OCI-LY1 (cell line): ENCODE measurements at regions not wholly inside any gene's neighbourhood (a gene's known extent, or its start where the extent isn't known, plus 50 kb on each side); places are given as distances from the start of the nearest gene placed in this dataset.
"Not testable (repeated sequence)": the region's sequence is repeated elsewhere in the genome, so short reads cannot be mapped to it uniquely, and the experiment has no call there.

Experiments used
- H2AFZ ChIP-seq: fragments of 200-600 bp; sonication (generic), shearing (Covaris generic); 2 replicates; pipeline ENCODE4 v1.6.0; 2014; ENCODE audit warnings: antibody characterized with exemption, mild to moderate bottlenecking, low read length
- H3F3A ChIP-seq: fragments of 200-600 bp; sonication (generic), shearing (Covaris generic); 2 replicates; pipeline ENCODE4 v1.6.0; 2014; ENCODE audit warnings: mild to moderate bottlenecking, antibody characterized with exemption, low read length, moderate library complexity; ENCODE audit not compliant: insufficient read depth
- H3K27ac ChIP-seq: fragments of 200-600 bp; sonication (generic); 2 replicates; pipeline ENCODE4 v1.5.1; 2014; ENCODE audit warnings: low read length, mixed run types, mild to moderate bottlenecking, low read depth; ENCODE audit not compliant: poor library complexity, severe bottlenecking
- H3K27me3 ChIP-seq: fragments of 200-600 bp; sonication (generic); 2 replicates; pipeline ENCODE4 v1.6.0; 2014; ENCODE audit warnings: antibody characterized with exemption, mild to moderate bottlenecking, low read length, moderate library complexity; ENCODE audit not compliant: insufficient read depth
- H3K36me3 ChIP-seq: fragments of 200-600 bp; sonication (generic); 2 replicates; pipeline ENCODE4 v1.6.1; 2014; ENCODE audit warnings: mild to moderate bottlenecking, antibody characterized with exemption, low read length, moderate library complexity, mixed read lengths; ENCODE audit not compliant: insufficient read depth
- H3K4me1 ChIP-seq: fragments of 200-600 bp; sonication (generic); 2 replicates; pipeline ENCODE4 v1.5.1; 2014; ENCODE audit warnings: mild to moderate bottlenecking, low read length, moderate library complexity; ENCODE audit not compliant: insufficient read depth, severe bottlenecking
- H3K4me2 ChIP-seq: fragments of 200-600 bp; sonication (generic), shearing (Covaris generic); 2 replicates; pipeline ENCODE4 v1.6.1; 2014; ENCODE audit warnings: low read length
- H3K4me3 ChIP-seq: fragments of 200-600 bp; sonication (generic); 2 replicates; pipeline ENCODE4 v1.5.1; 2014; ENCODE audit warnings: low read length, low read depth, mild to moderate bottlenecking, mixed read lengths; ENCODE audit not compliant: poor library complexity, severe bottlenecking
- H3K79me2 ChIP-seq: fragments of 200-600 bp; shearing (Covaris generic); 2 replicates; pipeline ENCODE4 v1.6.1; 2016; ENCODE audit warnings: mixed run types, low read length, mixed read lengths; ENCODE audit not compliant: insufficient read depth
- H3K9ac ChIP-seq: fragments of 200-600 bp; sonication (generic), shearing (Covaris generic); 2 replicates; pipeline ENCODE4 v1.6.1; 2014; ENCODE audit warnings: mild to moderate bottlenecking, low read length, mixed read lengths
- H3K9me2 ChIP-seq: fragments of 200-600 bp; sonication (generic), shearing (Covaris generic); 2 replicates; pipeline ENCODE4 v1.6.1; 2014; ENCODE audit warnings: low read depth, mild to moderate bottlenecking, low read length, mixed read lengths
- H3K9me3 ChIP-seq: fragments of 200-600 bp; shearing (Covaris generic); 2 replicates; pipeline ENCODE4 v1.6.1; 2014; ENCODE audit warnings: low read length, mixed read lengths
- H4K20me1 ChIP-seq: fragments of 200-600 bp; sonication (generic), shearing (Covaris generic); 2 replicates; pipeline ENCODE4 v1.6.0; 2016; ENCODE audit warnings: mild to moderate bottlenecking, low read length; ENCODE audit not compliant: insufficient read depth
- CTCF ChIP-seq: fragments of 200-600 bp; sonication (generic), shearing (Covaris generic); IDR thresholded peaks from 2 replicates; pipeline ENCODE4 v1.5.1; 2017; ENCODE audit warnings: mild to moderate bottlenecking, antibody characterized with exemption, low read length, moderate library complexity, mixed read lengths
- EZH2 ChIP-seq: fragments of 200-600 bp; sonication (generic), shearing (Covaris generic); IDR thresholded peaks from 2 replicates; pipeline ENCODE4 v1.8.0; 2017; ENCODE audit warnings: borderline replicate concordance, mixed run types, mild to moderate bottlenecking, antibody characterized with exemption, low read length, moderate library complexity, mixed read lengths

- H3K9ac ChIP-seq, result no peak overlapping the region
- no peak overlapping the region for H3K27ac ChIP-seq
- no peaks in the 10 kb centered on the region for H4K20me1 ChIP-seq
- no peaks in the 10 kb centered on the region for H3F3A ChIP-seq
- H3K4me3 ChIP-seq, result no peak overlapping the region
- no peaks in the 10 kb centered on the region for H3K9me2 ChIP-seq
- no peaks in the 10 kb centered on the region for H3K36me3 ChIP-seq
- TF ChIP-seq EZH2 (no peak), CTCF (no peak)
- 0 out of 2 replicates have a peak, but pooled peaks cover 3% of the 10 kb centered on the region for H3K27me3 ChIP-seq
- H3K79me2 ChIP-seq, result no peaks in the 10 kb centered on the region
- H3K9me3 ChIP-seq, result no peaks in the 10 kb centered on the region
- no peaks in the 10 kb centered on the region for H3K4me1 ChIP-seq
- H3K4me2 ChIP-seq, result no peak overlapping the region
- H2AFZ ChIP-seq, result no peak overlapping the region
These were observed 255.3 kb downstream of the VAPA start for GRCh38 chr18:10169064-10169562.

GRCh38 chr18:10169814-10170213 is 256.0 kb downstream of the VAPA start:
- H3K4me2 ChIP-seq, result no peak overlapping the region
- no peak overlapping the region for H3K4me3 ChIP-seq
- TF ChIP-seq EZH2 (no peak), CTCF (no peak)
- no peak overlapping the region for H3K27ac ChIP-seq
- H3K4me1 ChIP-seq, result no peaks in the 10 kb centered on the region
- no peaks in the 10 kb centered on the region for H3K9me3 ChIP-seq
- 0 out of 2 replicates have a peak, but pooled peaks cover 3% of the 10 kb centered on the region for H3K27me3 ChIP-seq
- H3K9ac ChIP-seq, result no peak overlapping the region
- H3K79me2 ChIP-seq, result no peaks in the 10 kb centered on the region
- no peaks in the 10 kb centered on the region for H3K36me3 ChIP-seq
- no peaks in the 10 kb centered on the region for H4K20me1 ChIP-seq
- no peaks in the 10 kb centered on the region for H3F3A ChIP-seq
- H3K9me2 ChIP-seq, result no peaks in the 10 kb centered on the region
- H2AFZ ChIP-seq, result no peak overlapping the region

- no peak overlapping the region for H2AFZ ChIP-seq
- no peak overlapping the region for H3K4me2 ChIP-seq
- H4K20me1 ChIP-seq, result no peaks in the 10 kb centered on the region
- no peaks in the 10 kb centered on the region for H3K9me2 ChIP-seq
- H3K9ac ChIP-seq, result no peak overlapping the region
- TF ChIP-seq EZH2 (no peak), CTCF (no peak)
- no peaks in the 10 kb centered on the region for H3K4me1 ChIP-seq
- no peak overlapping the region for H3K27ac ChIP-seq
- H3K36me3 ChIP-seq, result no peaks in the 10 kb centered on the region
- H3K79me2 ChIP-seq, result no peaks in the 10 kb centered on the region
- 0 out of 2 replicates have a peak, but pooled peaks cover 3% of the 10 kb centered on the region for H3K27me3 ChIP-seq
- H3K9me3 ChIP-seq, result no peaks in the 10 kb centered on the region
- H3K4me3 ChIP-seq, result no peak overlapping the region
- H3F3A ChIP-seq, result no peaks in the 10 kb centered on the region
These were observed 256.6 kb downstream of the VAPA start for GRCh38 chr18:10170375-10170774.

GRCh38 chr18:10175333-10175732 is 261.5 kb downstream of the VAPA start:
- not testable (repeated sequence) for H3K9ac ChIP-seq, H3K4me1 ChIP-seq, H3K36me3 ChIP-seq, H3K27me3 ChIP-seq, H3K9me3 ChIP-seq, H3K4me2 ChIP-seq, H3F3A ChIP-seq, H3K27ac ChIP-seq, H3K9me2 ChIP-seq, H3K4me3 ChIP-seq, H3K79me2 ChIP-seq, H2AFZ ChIP-seq, H4K20me1 ChIP-seq

GRCh38 chr18:10179326-10179725 is 265.5 kb downstream of the VAPA start:
- H2AFZ ChIP-seq, H3K9me3 ChIP-seq, H3F3A ChIP-seq, H3K4me3 ChIP-seq, H3K36me3 ChIP-seq, H3K9ac ChIP-seq, H3K79me2 ChIP-seq, H3K4me1 ChIP-seq, H3K4me2 ChIP-seq, H4K20me1 ChIP-seq, H3K9me2 ChIP-seq, H3K27me3 ChIP-seq, H3K27ac ChIP-seq: not testable (repeated sequence)
